Astrocyte of the cerebellum (primary cell): ENCODE measurements at regions not wholly inside any gene's neighbourhood (a gene's known extent, or its start where the extent isn't known, plus 50 kb on each side); places are given as distances from the start of the nearest gene placed in this dataset.
A peak's percentile ranks its signal among the peaks of the same experiment; 100 is the strongest.

Experiments
- DNase-seq: peaks from one replicate; pipeline ENCODE4 v3.0.0-alpha.2; 2011; ENCODE audit warnings: low read depth
- H3K4me3 ChIP-seq: 2 replicates; pipeline ENCODE4 v1.5.1; 2011; ENCODE audit warnings: mild to moderate bottlenecking, low read depth, low read length, moderate library complexity
- CTCF ChIP-seq: IDR thresholded peaks from 2 replicates; pipeline ENCODE4 v1.5.1; 2012; ENCODE audit warnings: low read length, low read depth, moderate library complexity, mild to moderate bottlenecking; ENCODE audit errors: missing control alignments
- in situ Hi-C: cut with HindIII; loops from 2 replicates; pipeline ENCODE4 v1.10.0; 2017; ENCODE audit warnings: low sequenced_read_pairs

GRCh38 chr4:151983854-151984253 lies 223.0 kb upstream of the GATB start:
- no peak for TF ChIP-seq CTCF
- peak; percentile 38 for DNase-seq
- in situ Hi-C loops = no loop called here
- no peak overlapping the region for H3K4me3 ChIP-seq

GRCh38 chr4:151979819-151980218 lies 219.0 kb upstream of the GATB start:
- DNase-seq = no peak
- TF ChIP-seq CTCF = no peak

GRCh38 chr4:151968643-151969042 lies 207.8 kb upstream of the GATB start:
- no peak for TF ChIP-seq CTCF
- no peak for DNase-seq
- H3K4me3 ChIP-seq = no peak overlapping the region
- in situ Hi-C loops = no loop called here

More at GRCh38 chr4:151979819-151980218, 219.0 kb upstream of the GATB start:
- no peak overlapping the region for H3K4me3 ChIP-seq
- in situ Hi-C loops = no loop called here

GRCh38 chr4:151967074-151967473 lies 206.3 kb upstream of the GATB start:
- in situ Hi-C loops = no loop called here
- no peak overlapping the region for H3K4me3 ChIP-seq
- TF ChIP-seq CTCF = no peak
- no peak for DNase-seq

- TF ChIP-seq CTCF = no peak
- no peak overlapping the region for H3K4me3 ChIP-seq
- in situ Hi-C loops = no loop called here
- DNase-seq = no peak
Measured at GRCh38 chr4:151962138-151962823, 201.5 kb upstream of the GATB start.

- no peak for DNase-seq
- no peak overlapping the region for H3K4me3 ChIP-seq
- TF ChIP-seq CTCF = no peak
- in situ Hi-C loops = no loop called here
Measured at GRCh38 chr4:151961456-151961855, 200.6 kb upstream of the GATB start.
